ENCODE measurements at regions not wholly inside any gene's neighbourhood (a gene's known extent, or its start where the extent isn't known, plus 50 kb on each side); places are given as distances from the start of the nearest gene placed in this dataset.

GRCh38 chr4:187077744-187078401, 354.2 kb upstream of the FAT1 start:
- TF ChIP-seq EZH2 (IDR thresholded peaks at IDR 0.05; ENCODE audit: low read length), result no peak
- TF ChIP-seq CTCF (optimal IDR thresholded peaks at IDR 0.05 in 1 of 3, IDR thresholded peaks at IDR 0.05 in 1 of 3, conservative IDR thresholded peaks at IDR 0.05 in 1 of 3; ENCODE audit: extremely low read depth in 1 of 3, insufficient read depth in 2 of 3, low read length in 3 of 3), result no peak
